ENCODE measurements at regions not wholly inside any gene's neighbourhood (a gene's known extent, or its start where the extent isn't known, plus 50 kb on each side); places are given as distances from the start of the nearest gene placed in this dataset.
"Not testable (repeated sequence)": the region's sequence is repeated elsewhere in the genome, so short reads cannot be mapped to it uniquely, and the experiment has no call there.

GRCh38 chr14:48723841-48724495 lies 862.2 kb downstream of the RPS29 start:
- no peak for DNase-seq (ENCODE audit: low spot score)

- DNase-seq (ENCODE audit: low spot score), result no peak
Observed at GRCh38 chr14:48714366-48714765, 871.8 kb downstream of the RPS29 start.

GRCh38 chr14:48710133-48710532 lies 876.0 kb downstream of the RPS29 start:
- no peak for DNase-seq (ENCODE audit: low spot score)

- no peak for DNase-seq (ENCODE audit: low spot score)
Observed at GRCh38 chr14:48709277-48709785, 876.8 kb downstream of the RPS29 start.

- no peak for DNase-seq (ENCODE audit: low spot score)
Observed at GRCh38 chr14:48704639-48705038, 881.5 kb downstream of the RPS29 start.

GRCh38 chr14:48703728-48704467 lies 882.3 kb downstream of the RPS29 start:
- no peak for DNase-seq (ENCODE audit: low spot score)

GRCh38 chr14:48697362-48697761 lies 888.8 kb downstream of the RPS29 start:
- DNase-seq (ENCODE audit: low spot score), result not testable (repeated sequence)

GRCh38 chr14:48693793-48694192 lies 892.4 kb downstream of the RPS29 start:
- no peak for DNase-seq (ENCODE audit: low spot score)

- no peak for DNase-seq (ENCODE audit: low spot score)
Observed at GRCh38 chr14:48690349-48690748, 895.8 kb downstream of the RPS29 start.

GRCh38 chr14:48686650-48687049 lies 899.5 kb downstream of the RPS29 start:
- no peak for DNase-seq (ENCODE audit: low spot score)

GRCh38 chr14:48672506-48672905 lies 913.7 kb downstream of the RPS29 start:
- DNase-seq (ENCODE audit: low spot score), result no peak

GRCh38 chr14:48670939-48671338 lies 915.2 kb downstream of the RPS29 start:
- no peak for DNase-seq (ENCODE audit: low spot score)

- DNase-seq (ENCODE audit: low spot score), result no peak
Observed at GRCh38 chr14:48665077-48665784, 920.9 kb downstream of the RPS29 start.

- no peak for DNase-seq (ENCODE audit: low spot score)
Observed at GRCh38 chr14:48643241-48643640, 942.9 kb downstream of the RPS29 start.

GRCh38 chr14:48628870-48629269 lies 953.5 kb upstream of the MDGA2 start:
- DNase-seq (ENCODE audit: low spot score), result no peak

GRCh38 chr14:48622980-48623379 lies 947.6 kb upstream of the MDGA2 start:
- no peak for DNase-seq (ENCODE audit: low spot score)

GRCh38 chr14:48618057-48618456 lies 942.7 kb upstream of the MDGA2 start:
- DNase-seq (ENCODE audit: low spot score), result no peak

GRCh38 chr14:48616931-48617330 lies 941.5 kb upstream of the MDGA2 start:
- no peak for DNase-seq (ENCODE audit: low spot score)

GRCh38 chr14:48615618-48616017 lies 940.2 kb upstream of the MDGA2 start:
- DNase-seq (ENCODE audit: low spot score), result no peak

- no peak for DNase-seq (ENCODE audit: low spot score)
Observed at GRCh38 chr14:48614003-48614402, 938.6 kb upstream of the MDGA2 start.

GRCh38 chr14:48606960-48607359 lies 931.6 kb upstream of the MDGA2 start:
- DNase-seq (ENCODE audit: low spot score), result not testable (repeated sequence)

- no peak for DNase-seq (ENCODE audit: low spot score)
Observed at GRCh38 chr14:48598458-48598857, 923.1 kb upstream of the MDGA2 start.

GRCh38 chr14:48586099-48586498 lies 910.7 kb upstream of the MDGA2 start:
- no peak for DNase-seq (ENCODE audit: low spot score)

All from cerebellar cortex (tissue), 1 donor.